ENCODE measurements at regions not wholly inside any gene's neighbourhood (a gene's known extent, or its start where the extent isn't known, plus 50 kb on each side); places are given as distances from the start of the nearest gene placed in this dataset.
A peak's percentile ranks its signal among the peaks of the same experiment; 100 is the strongest.
"Not testable (repeated sequence)": the region's sequence is repeated elsewhere in the genome, so short reads cannot be mapped to it uniquely, and the experiment has no call there.

GRCh38 chr22:23431337-23432072 lies 148.6 kb downstream of the IGLL1 start:
- Histone ChIP-seq H2AFZ (ENCODE audit: insufficient read depth, low read depth, low read length, poor library complexity, severe bottlenecking) (no peak overlapping the region), H3K9ac (ENCODE audit: insufficient read depth, low read length, poor library complexity, severe bottlenecking) (no peak overlapping the region), H3K36me3 (replicated peaks in 1 of 2; ENCODE audit: control insufficient read depth in 1 of 2, insufficient read depth in 2 of 2, low read length in 2 of 2) (no peaks in the 10 kb centered on the region), H3K27ac (ENCODE audit: low read depth in 1 of 2, low read length in 2 of 2) (no peak overlapping the region), H3K4me1 (ENCODE audit: control insufficient read depth in 1 of 2, insufficient read depth in 2 of 2, low read length in 2 of 2) (peaks cover 6 to 8% of the 10 kb centered on the region in 2 donors), H3K4me3 (replicated peaks in 1 of 3; ENCODE audit: low read depth in 2 of 3, low read length in 3 of 3) (no peak overlapping the region), H4K20me1 (ENCODE audit: insufficient read depth, low read length) (no peaks in the 10 kb centered on the region), H3K27me3 (ENCODE audit: control insufficient read depth in 2 of 2, insufficient read depth in 2 of 2, low read length in 2 of 2) (no peaks in the 10 kb centered on the region), H3K79me2 (ENCODE audit: insufficient read depth, low read length) (no peaks in the 10 kb centered on the region), H3K4me2 (replicated peaks; ENCODE audit: extremely low read depth, low read length, poor library complexity, severe bottlenecking) (no peak overlapping the region), H3K9me3 (replicated peaks in 1 of 2; ENCODE audit: control insufficient read depth in 1 of 2, insufficient read depth in 1 of 2, low read length in 2 of 2) (peaks cover 3 to 21% of the 10 kb centered on the region in 2 donors)
- Mint-ChIP-seq H3K4me3 (no peak overlapping the region), H3K36me3 (no peaks in the 10 kb centered on the region), H3K27me3 (ENCODE audit: low read depth in 3 of 3) (peaks cover 2 to 5% (median 3%) of the 10 kb centered on the region in 3 donors), H3K27ac (no peak overlapping the region), H3K9me3 (peaks cover 14 to 23% (median 18%) of the 10 kb centered on the region in 7 donors), H3K4me1 (peaks cover 7% of the 10 kb centered on the region)
- DNase-seq = no peak
- intact Hi-C loops (cut with micrococcal nuclease) = no loop called here
- no peak for TF ChIP-seq CTCF (IDR thresholded peaks at IDR 0.05)
- 94% methylated on average over 13 of the region's 20 CpGs for WGBS (ENCODE audit: insufficient coverage)

GRCh38 chr22:23424551-23425068 lies 155.5 kb downstream of the IGLL1 start:
- peak overlapping the region in 1 of 7 donors; percentile 50 for H3K27ac Mint-ChIP-seq
- H3K36me3 ChIP-seq (replicated peaks in 1 of 2; ENCODE audit: control insufficient read depth in 1 of 2, insufficient read depth in 2 of 2, low read length in 2 of 2); H3K9ac ChIP-seq (ENCODE audit: insufficient read depth, low read length, poor library complexity, severe bottlenecking); H3K36me3 Mint-ChIP-seq; H3K4me2 ChIP-seq (replicated peaks; ENCODE audit: extremely low read depth, low read length, poor library complexity, severe bottlenecking); H3K4me1 Mint-ChIP-seq; H3K4me3 Mint-ChIP-seq; H3K79me2 ChIP-seq (ENCODE audit: insufficient read depth, low read length); DNase-seq; H3K9me3 ChIP-seq (replicated peaks in 1 of 2; ENCODE audit: control insufficient read depth in 1 of 2, insufficient read depth in 1 of 2, low read length in 2 of 2); H3K27me3 ChIP-seq (ENCODE audit: control insufficient read depth in 2 of 2, insufficient read depth in 2 of 2, low read length in 2 of 2); intact Hi-C loops (cut with micrococcal nuclease); H4K20me1 ChIP-seq (ENCODE audit: insufficient read depth, low read length); H2AFZ ChIP-seq (ENCODE audit: insufficient read depth, low read depth, low read length, poor library complexity, severe bottlenecking); H3K27ac ChIP-seq (ENCODE audit: low read depth in 1 of 2, low read length in 2 of 2); H3K27me3 Mint-ChIP-seq (ENCODE audit: low read depth in 3 of 3); H3K4me1 ChIP-seq (ENCODE audit: control insufficient read depth in 1 of 2, insufficient read depth in 2 of 2, low read length in 2 of 2); H3K4me3 ChIP-seq (replicated peaks in 1 of 3; ENCODE audit: low read depth in 2 of 3, low read length in 3 of 3): not testable (repeated sequence)
- peaks cover 6 to 13% (median 9%) of the 10 kb centered on the region in 7 donors for H3K9me3 Mint-ChIP-seq
- 100% methylated on average over 2 of the region's 5 CpGs for WGBS (ENCODE audit: insufficient coverage)
